BE2C (cell line): ENCODE measurements at regions not wholly inside any gene's neighbourhood (a gene's known extent, or its start where the extent isn't known, plus 50 kb on each side); places are given as distances from the start of the nearest gene placed in this dataset.

Experiments
- DNase-seq: peaks from one replicate; pipeline ENCODE4 v3.0.0-alpha.2; 2020
- H3K27me3 ChIP-seq: fragments of 250-450 bp; sonication (Bioruptor Pico); 2 replicates; pipeline ENCODE4 v1.5.1; 2020; ENCODE audit warnings: mild to moderate bottlenecking
- H3K36me3 ChIP-seq: fragments of 250-450 bp; sonication (Bioruptor Pico); 2 replicates; pipeline ENCODE4 v1.5.1; 2020; ENCODE audit warnings: mild to moderate bottlenecking
- H3K4me1 ChIP-seq: fragments of 250-450 bp; sonication (Bioruptor Pico); 2 replicates; pipeline ENCODE4 v1.5.1; 2020
- H3K4me3 ChIP-seq: 2 replicates; pipeline ENCODE4 v1.5.1; 2011; ENCODE audit warnings: low read depth, low read length
- H3K9me3 ChIP-seq: fragments of 250-450 bp; sonication (Bioruptor Pico); 2 replicates; pipeline ENCODE4 v1.5.1; 2020
- TF ChIP-seq, protein P1 (sequence below): IDR thresholded peaks from 2 replicates; pipeline ENCODE4 v1.5.1; 2012; ENCODE audit warnings: mild to moderate bottlenecking, low read depth, low read length

DNA sequence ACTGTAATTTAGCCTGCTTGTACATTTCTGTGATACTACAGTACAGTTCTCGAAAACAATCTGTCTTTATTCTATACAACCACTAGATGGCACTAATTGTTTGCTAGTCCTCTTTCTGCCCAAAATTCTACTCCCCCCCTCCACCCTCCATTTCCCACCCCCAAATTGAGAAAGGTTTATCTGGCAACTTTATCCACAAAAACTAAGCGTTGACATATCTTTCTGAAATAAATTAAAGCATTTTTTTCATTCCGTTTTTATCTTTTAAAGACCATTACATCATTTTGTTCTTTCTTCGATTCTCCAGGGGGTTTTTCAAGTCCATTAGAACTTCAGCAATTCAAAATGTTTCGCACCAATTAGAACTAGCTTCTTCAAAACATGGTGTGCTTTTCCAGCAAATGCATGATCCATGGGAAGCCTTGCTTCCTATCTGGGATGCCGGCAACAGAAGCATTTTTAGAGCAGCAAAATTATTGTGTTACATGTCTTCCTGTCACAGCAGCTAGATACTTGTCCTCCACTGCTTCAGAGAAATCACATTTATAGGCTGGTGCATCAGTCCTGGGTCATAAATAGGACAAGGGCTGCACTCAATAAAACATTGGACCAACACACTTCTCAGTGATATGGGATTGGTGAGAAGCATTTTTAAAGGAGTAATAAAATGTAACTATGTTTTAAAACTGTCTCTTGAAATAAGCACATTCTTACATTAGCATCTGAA lies 241.3 kb downstream of the PAX3 start:
- no peaks in the 10 kb centered on the region for H3K36me3 ChIP-seq
- no peaks in the 10 kb centered on the region for H3K9me3 ChIP-seq
- H3K4me1 ChIP-seq, result no peaks in the 10 kb centered on the region
- H3K4me3 ChIP-seq, result no peak overlapping the region
- peaks cover 58% of the 10 kb centered on the region for H3K27me3 ChIP-seq
- TF ChIP-seq, protein P1, sequence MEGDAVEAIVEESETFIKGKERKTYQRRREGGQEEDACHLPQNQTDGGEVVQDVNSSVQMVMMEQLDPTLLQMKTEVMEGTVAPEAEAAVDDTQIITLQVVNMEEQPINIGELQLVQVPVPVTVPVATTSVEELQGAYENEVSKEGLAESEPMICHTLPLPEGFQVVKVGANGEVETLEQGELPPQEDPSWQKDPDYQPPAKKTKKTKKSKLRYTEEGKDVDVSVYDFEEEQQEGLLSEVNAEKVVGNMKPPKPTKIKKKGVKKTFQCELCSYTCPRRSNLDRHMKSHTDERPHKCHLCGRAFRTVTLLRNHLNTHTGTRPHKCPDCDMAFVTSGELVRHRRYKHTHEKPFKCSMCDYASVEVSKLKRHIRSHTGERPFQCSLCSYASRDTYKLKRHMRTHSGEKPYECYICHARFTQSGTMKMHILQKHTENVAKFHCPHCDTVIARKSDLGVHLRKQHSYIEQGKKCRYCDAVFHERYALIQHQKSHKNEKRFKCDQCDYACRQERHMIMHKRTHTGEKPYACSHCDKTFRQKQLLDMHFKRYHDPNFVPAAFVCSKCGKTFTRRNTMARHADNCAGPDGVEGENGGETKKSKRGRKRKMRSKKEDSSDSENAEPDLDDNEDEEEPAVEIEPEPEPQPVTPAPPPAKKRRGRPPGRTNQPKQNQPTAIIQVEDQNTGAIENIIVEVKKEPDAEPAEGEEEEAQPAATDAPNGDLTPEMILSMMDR, result peak; percentile 65
- no peak for DNase-seq

- Histone ChIP-seq H3K27me3 (peaks cover 37% of the 10 kb centered on the region), H3K4me3 (no peak overlapping the region), H3K4me1 (no peaks in the 10 kb centered on the region)
These were observed 243.5 kb downstream of the PAX3 start for GRCh38 chr2:222055328-222055727.

DNA sequence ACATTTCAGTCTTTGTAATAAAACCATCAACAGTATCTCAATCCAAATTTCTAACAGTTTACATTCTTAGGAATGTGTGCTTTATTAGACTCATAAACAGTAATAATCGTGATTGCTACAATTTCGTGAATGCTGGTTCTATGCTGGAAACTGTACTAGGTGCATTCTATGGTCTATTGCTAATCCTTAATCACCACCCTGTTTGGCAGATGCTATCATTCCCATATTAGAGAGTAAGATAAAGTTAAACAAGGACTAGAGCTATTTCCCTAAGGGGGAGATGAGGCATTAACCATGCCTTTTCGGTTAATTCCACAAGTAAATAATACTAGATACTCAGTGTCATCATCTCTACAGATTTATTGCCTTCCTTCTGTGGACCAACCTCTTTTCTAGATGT lies 244.0 kb downstream of the PAX3 start:
- Histone ChIP-seq H3K4me3 (no peak overlapping the region), H3K27me3 (peaks cover 32% of the 10 kb centered on the region), H3K9me3 (no peaks in the 10 kb centered on the region), H3K36me3 (no peaks in the 10 kb centered on the region), H3K4me1 (no peaks in the 10 kb centered on the region)
- no peak for DNase-seq
- TF ChIP-seq, protein P1, result no peak

More at GRCh38 chr2:222055328-222055727, 243.5 kb downstream of the PAX3 start:
- H3K36me3 ChIP-seq, result no peaks in the 10 kb centered on the region
- H3K9me3 ChIP-seq, result no peaks in the 10 kb centered on the region
- TF ChIP-seq, protein P1, result no peak
- no peak for DNase-seq

GRCh38 chr2:222052934-222053367 lies 245.8 kb downstream of the PAX3 start:
- Histone ChIP-seq H3K4me1 (no peaks in the 10 kb centered on the region), H3K36me3 (no peaks in the 10 kb centered on the region), H3K4me3 (no peak overlapping the region), H3K27me3 (peaks cover 28% of the 10 kb centered on the region), H3K9me3 (no peaks in the 10 kb centered on the region)
- TF ChIP-seq, protein P1, result peak; percentile 40
- DNase-seq, result peak; percentile 20

- DNase-seq, result no peak
- Histone ChIP-seq H3K27me3 (peaks cover 36% of the 10 kb centered on the region), H3K4me1 (no peaks in the 10 kb centered on the region), H3K9me3 (no peaks in the 10 kb centered on the region), H3K36me3 (no peaks in the 10 kb centered on the region), H3K4me3 (no peak overlapping the region)
- TF ChIP-seq, protein P1, result no peak
These were observed 247.8 kb downstream of the PAX3 start for GRCh38 chr2:222050981-222051380.

DNA sequence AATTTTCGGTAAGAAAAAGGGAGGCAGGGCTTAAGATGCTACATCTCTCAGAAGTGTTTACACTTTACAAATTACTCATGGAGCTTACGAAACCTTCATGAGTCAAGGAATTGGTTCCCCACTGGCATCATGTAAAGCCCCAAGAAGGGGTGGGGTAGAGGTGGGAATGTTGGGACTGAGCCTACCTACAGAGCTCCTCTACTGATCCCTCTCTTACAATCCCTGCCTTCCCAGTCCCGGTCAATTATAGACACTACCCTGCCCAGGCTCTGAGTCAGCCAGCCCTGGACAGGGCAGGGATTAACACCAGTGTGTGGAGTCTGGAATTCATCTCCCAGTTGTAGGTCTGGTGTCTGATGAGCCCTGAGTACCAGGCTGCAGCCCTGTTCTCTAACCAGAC lies 248.9 kb downstream of the PAX3 start:
- no peaks in the 10 kb centered on the region for H3K4me1 ChIP-seq
- H3K4me3 ChIP-seq, result no peak overlapping the region
- no peaks in the 10 kb centered on the region for H3K9me3 ChIP-seq
- peaks cover 33% of the 10 kb centered on the region for H3K27me3 ChIP-seq
- TF ChIP-seq, protein P1, result no peak
- no peak for DNase-seq
- H3K36me3 ChIP-seq, result no peaks in the 10 kb centered on the region
